Lower leg skin (tissue), 3 donors: ENCODE measurements at regions not wholly inside any gene's neighbourhood (a gene's known extent, or its start where the extent isn't known, plus 50 kb on each side); places are given as distances from the start of the nearest gene placed in this dataset.

Experiments
- CTCF ChIP-seq, 3 donors: fragments of 450-650 bp; IDR thresholded peaks; one replicate each; pipeline ENCODE4 v1.5.1; 2016; ENCODE audit warnings: antibody characterized with exemption in 3 of 3, mild to moderate bottlenecking in 3 of 3, moderate library complexity in 2 of 3
- POLR2A ChIP-seq, 2 donors: fragments of 450-650 bp; IDR thresholded peaks; one replicate each; pipeline ENCODE4 v1.6.1; 2016 to 2017; ENCODE audit warnings: antibody characterized with exemption in 2 of 2, mild to moderate bottlenecking in 1 of 2, moderate library complexity in 1 of 2

GRCh38 chr6:102355578-102355977 lies 962.1 kb downstream of the GRIK2 start:
- TF ChIP-seq POLR2A (IDR thresholded peaks at IDR 0.05) (no peak), CTCF (IDR thresholded peaks at IDR 0.05) (no peak)
